IMR-90 (cell line): ENCODE measurements at regions not wholly inside any gene's neighbourhood (a gene's known extent, or its start where the extent isn't known, plus 50 kb on each side); places are given as distances from the start of the nearest gene placed in this dataset.

Source experiments
- ATAC-seq: fragments of 200-7000 bp; cut with Tn5 transposase; 2 replicates; pipeline ENCODE4 v1.9.1; 2020; ENCODE audit warnings: low read depth, mild to moderate bottlenecking, moderate library complexity
- BruUV-seq: library from RNA; stranded (reverse); fragments of 400-500 nt; replicated peaks from 2 replicates; lab custom pipeline; 2021; lab: Mats Ljungman, UMichigan
- CTCF ChIA-PET: fragments of 300-600 bp; formaldehyde crosslinking; extraction: SDS; loops from one replicate; lab custom pipeline; 2021; ENCODE audit warnings: antibody characterized with exemption; lab: Yijun Ruan, JAX
- POLR2A ChIA-PET: fragments of 300-600 bp; sonication (Branson Sonifier 250); formaldehyde crosslinking; loops from one replicate; lab custom pipeline; 2022; ENCODE audit warnings: antibody characterized with exemption; ENCODE audit not compliant: unreplicated experiment; lab: Charles Lee
- DNase-seq: peaks from one replicate; pipeline ENCODE4 v3.0.0; 2013
- H2AFZ ChIP-seq: replicated peaks from 2 replicates; pipeline ENCODE3; 2013; ENCODE audit warnings: low read length, mild to moderate bottlenecking; ENCODE audit not compliant: poor library complexity
- H2AK5ac ChIP-seq: 2 replicates; pipeline ENCODE4 v1.6.1; 2013; ENCODE audit warnings: low read depth, low read length, inconsistent platforms
- H2AK9ac ChIP-seq: replicated peaks from 2 replicates; pipeline ENCODE3; 2013; ENCODE audit warnings: mild to moderate bottlenecking, low read depth, low read length, moderate library complexity; ENCODE audit not compliant: poor library complexity
- H2BK120ac ChIP-seq: 2 replicates; pipeline ENCODE4 v1.6.1; 2013; ENCODE audit warnings: low read depth, low read length, inconsistent platforms
- H2BK15ac ChIP-seq: 3 replicates; pipeline ENCODE4 v1.6.1; 2013; ENCODE audit warnings: low read depth, low read length, inconsistent platforms
- H2BK20ac ChIP-seq: 2 replicates; pipeline ENCODE4 v1.6.1; 2013; ENCODE audit warnings: low read depth, mild to moderate bottlenecking, inconsistent platforms, low read length, moderate library complexity
- H2BK5ac ChIP-seq: 2 replicates; pipeline ENCODE4 v1.6.1; 2013; ENCODE audit warnings: mild to moderate bottlenecking, low read depth, low read length, inconsistent platforms; ENCODE audit not compliant: poor library complexity, severe bottlenecking
- H3K14ac ChIP-seq: replicated peaks from 2 replicates; pipeline ENCODE4 v1.6.1; 2013; ENCODE audit warnings: low read depth, low read length, inconsistent platforms
- H3K18ac ChIP-seq: 2 replicates; pipeline ENCODE4 v1.6.1; 2013; ENCODE audit warnings: low read depth, low read length, control low read depth
- H3K23ac ChIP-seq: 2 replicates; pipeline ENCODE4 v1.6.1; 2013; ENCODE audit warnings: low read depth, low read length, inconsistent platforms
- H3K27ac ChIP-seq: 2 replicates; pipeline ENCODE4 v1.5.1; 2013; ENCODE audit warnings: mild to moderate bottlenecking, control low read depth, low read length; ENCODE audit not compliant: insufficient read depth
- H3K27me3 ChIP-seq: 2 replicates; pipeline ENCODE4 v1.6.1; 2013; ENCODE audit warnings: low read length; ENCODE audit not compliant: control insufficient read depth, insufficient read depth
- H3K36me3 ChIP-seq: 2 replicates; pipeline ENCODE4 v1.6.1; 2013; ENCODE audit warnings: low read length, mixed read lengths; ENCODE audit not compliant: control insufficient read depth, insufficient read depth
- H3K4ac ChIP-seq: 2 replicates; pipeline ENCODE4 v1.6.1; 2013; ENCODE audit warnings: low read depth, low read length, inconsistent platforms
- H3K4me1 ChIP-seq: 2 replicates; pipeline ENCODE4 v1.6.1; 2013; ENCODE audit warnings: low read length, mixed read lengths; ENCODE audit not compliant: control insufficient read depth, insufficient read depth
- H3K4me2 ChIP-seq: 2 replicates; pipeline ENCODE4 v1.6.1; 2013; ENCODE audit warnings: low read depth, mild to moderate bottlenecking, control low read depth, low read length, moderate library complexity
- H3K4me3 ChIP-seq: 2 replicates; pipeline ENCODE4 v1.5.1; 2013; ENCODE audit warnings: low read depth, mild to moderate bottlenecking, control low read depth, low read length, moderate library complexity; ENCODE audit not compliant: insufficient read depth
- H3K56ac ChIP-seq: 2 replicates; pipeline ENCODE4 v1.6.1; 2013; ENCODE audit warnings: low read length, inconsistent platforms; ENCODE audit not compliant: insufficient read depth; ENCODE audit errors: extremely low read depth
- H3K79me1 ChIP-seq, 2 experiments: 2 replicates each; pipeline ENCODE4 v1.6.1; 2013; ENCODE audit warnings: low read length in 2 of 2, inconsistent platforms in 1 of 2, low read depth in 1 of 2
- H3K9ac ChIP-seq: 2 replicates; pipeline ENCODE4 v1.6.1; 2013; ENCODE audit warnings: low read depth, low read length, control low read depth
- H3K9me1 ChIP-seq: 2 replicates; pipeline ENCODE4 v1.6.1; 2013; ENCODE audit warnings: low read length, inconsistent platforms; ENCODE audit not compliant: insufficient read depth
- H3K9me3 ChIP-seq: 2 replicates; pipeline ENCODE4 v1.6.1; 2013; ENCODE audit warnings: low read length; ENCODE audit not compliant: control insufficient read depth, insufficient read depth
- H4K20me1 ChIP-seq: 2 replicates; pipeline ENCODE4 v1.6.1; 2013; ENCODE audit warnings: low read length, inconsistent platforms; ENCODE audit not compliant: insufficient read depth
- H4K5ac ChIP-seq: 2 replicates; pipeline ENCODE4 v1.6.1; 2013; ENCODE audit warnings: mild to moderate bottlenecking, low read depth, low read length, control low read depth
- H4K8ac ChIP-seq, 2 experiments: 2 replicates each; pipeline ENCODE4 v1.6.1; 2013; ENCODE audit warnings: low read depth in 2 of 2, low read length in 2 of 2, control low read depth in 1 of 2, inconsistent platforms in 1 of 2
- H4K91ac ChIP-seq: 2 replicates; pipeline ENCODE4 v1.6.1; 2013; ENCODE audit warnings: low read depth, low read length, inconsistent platforms; ENCODE audit not compliant: insufficient read depth
- BHLHE40 ChIP-seq: fragments of 150-350 bp; IDR thresholded peaks from 2 replicates; pipeline ENCODE4 v1.6.1; 2016; ENCODE audit warnings: mild to moderate bottlenecking, low read depth, low read length
- CEBPB ChIP-seq: IDR thresholded peaks from 2 replicates; pipeline ENCODE4 v1.6.1; 2012; ENCODE audit warnings: low read depth, low read length, improper control_type of control experiment
- FOS ChIP-seq: fragments of 150-350 bp; IDR thresholded peaks from 2 replicates; pipeline ENCODE4 v1.6.1; 2016; ENCODE audit warnings: low read depth, low read length
- NFE2L2 ChIP-seq: fragments of 150-350 bp; IDR thresholded peaks from 2 replicates; pipeline ENCODE4 v1.6.1; 2016; ENCODE audit warnings: low read depth, mild to moderate bottlenecking, low read length
- RAD21 ChIP-seq: IDR thresholded peaks from 2 replicates; pipeline ENCODE4 v1.6.1; 2012; ENCODE audit warnings: low read length, improper control_type of control experiment
- dilution Hi-C: fragments of 300-500 bp; cut with HindIII; formaldehyde crosslinking; loops from one replicate; pipeline ENCODE4 v1.14.3; 2018; ENCODE audit warnings: low sequenced_read_pairs; ENCODE audit not compliant: unreplicated experiment
- in situ Hi-C: fragments of 300-500 bp; cut with MboI; formaldehyde crosslinking; loops from 3 replicates; pipeline ENCODE4 v1.14.3; 2019; ENCODE audit warnings: low sequenced_read_pairs, inconsistent platforms, mixed read lengths
- intact Hi-C: fragments of 100-400 bp; cut with micrococcal nuclease; formaldehyde crosslinking; loops from 2 replicates; pipeline ENCODE4 v1.10.0; 2022
- TF ChIP-seq, protein P1 (sequence below): fragments of 150-350 bp; IDR thresholded peaks from 2 replicates; pipeline ENCODE4 v1.6.1; 2016; ENCODE audit warnings: low read depth, mild to moderate bottlenecking, low read length, moderate library complexity, borderline replicate concordance
- TF ChIP-seq, protein P2 (sequence below): fragments of 150-350 bp; IDR thresholded peaks from 2 replicates; pipeline ENCODE4 v1.6.1; 2017; ENCODE audit warnings: mild to moderate bottlenecking, antibody characterized with exemption, low read length, low read depth

DNA sequence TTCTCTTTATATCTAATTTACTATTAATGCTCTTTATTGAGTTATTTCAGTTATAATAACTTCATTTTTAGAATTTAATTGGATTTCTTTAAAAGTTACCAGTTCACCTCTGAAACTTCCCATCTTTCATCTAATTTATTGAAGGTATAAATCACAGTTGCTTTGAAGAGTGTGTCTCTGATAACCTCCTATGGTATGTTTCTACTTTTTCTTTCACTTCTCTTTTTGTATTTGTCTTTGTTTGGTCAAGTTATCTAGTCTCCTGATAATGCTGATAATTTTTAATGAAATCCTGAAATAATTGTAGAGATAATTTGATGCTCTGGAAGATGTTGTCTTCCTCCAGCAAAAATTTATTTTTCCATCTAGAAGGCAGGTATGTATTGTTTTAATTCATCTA is 141.6 kb upstream of the NPY2R start:
- in situ Hi-C loops = no loop called here
- Histone ChIP-seq H2BK20ac (no peak overlapping the region), H3K4me2 (no peak overlapping the region), H2AFZ (no peak overlapping the region), H3K9ac (no peak overlapping the region), H4K8ac (no peak overlapping the region), H2AK9ac (no peak overlapping the region), H3K79me1 (no peaks in the 10 kb centered on the region), H3K36me3 (no peaks in the 10 kb centered on the region), H3K14ac (no peak overlapping the region), H2AK5ac (no peak overlapping the region), H3K27ac (no peak overlapping the region), H3K4ac (no peak overlapping the region), H4K20me1 (no peaks in the 10 kb centered on the region), H3K9me1 (no peaks in the 10 kb centered on the region), H2BK15ac (no peak overlapping the region), H2BK5ac (no peak overlapping the region), H3K18ac (no peak overlapping the region), H4K5ac (no peak overlapping the region), H3K23ac (no peak overlapping the region), H3K4me3 (no peak overlapping the region), H3K4me1 (no peaks in the 10 kb centered on the region), H3K27me3 (no peaks in the 10 kb centered on the region), H3K9me3 (no peaks in the 10 kb centered on the region), H2BK120ac (no peak overlapping the region), H4K91ac (no peak overlapping the region), H3K56ac (no peak overlapping the region)
- DNase-seq (no peak), ATAC-seq (no peak)
- CTCF ChIA-PET = no interaction called here
- intact Hi-C loops = no loop called here
- TF ChIP-seq NFE2L2 (no peak), CEBPB (no peak), BHLHE40 (no peak), RAD21 (no peak), FOS (no peak)
- TF ChIP-seq, protein P1, sequence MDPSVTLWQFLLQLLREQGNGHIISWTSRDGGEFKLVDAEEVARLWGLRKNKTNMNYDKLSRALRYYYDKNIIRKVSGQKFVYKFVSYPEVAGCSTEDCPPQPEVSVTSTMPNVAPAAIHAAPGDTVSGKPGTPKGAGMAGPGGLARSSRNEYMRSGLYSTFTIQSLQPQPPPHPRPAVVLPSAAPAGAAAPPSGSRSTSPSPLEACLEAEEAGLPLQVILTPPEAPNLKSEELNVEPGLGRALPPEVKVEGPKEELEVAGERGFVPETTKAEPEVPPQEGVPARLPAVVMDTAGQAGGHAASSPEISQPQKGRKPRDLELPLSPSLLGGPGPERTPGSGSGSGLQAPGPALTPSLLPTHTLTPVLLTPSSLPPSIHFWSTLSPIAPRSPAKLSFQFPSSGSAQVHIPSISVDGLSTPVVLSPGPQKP = no peak
- TF ChIP-seq, protein P2, sequence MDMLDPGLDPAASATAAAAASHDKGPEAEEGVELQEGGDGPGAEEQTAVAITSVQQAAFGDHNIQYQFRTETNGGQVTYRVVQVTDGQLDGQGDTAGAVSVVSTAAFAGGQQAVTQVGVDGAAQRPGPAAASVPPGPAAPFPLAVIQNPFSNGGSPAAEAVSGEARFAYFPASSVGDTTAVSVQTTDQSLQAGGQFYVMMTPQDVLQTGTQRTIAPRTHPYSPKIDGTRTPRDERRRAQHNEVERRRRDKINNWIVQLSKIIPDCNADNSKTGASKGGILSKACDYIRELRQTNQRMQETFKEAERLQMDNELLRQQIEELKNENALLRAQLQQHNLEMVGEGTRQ = no peak
- dilution Hi-C loops = no loop called here
- BruUV-seq = no TSS peak
- POLR2A ChIA-PET = no interaction called here
